T-helper 2 cell treated with Interferon-gamma antibody and Interleukin-4, amounts not matched to agents 5 μg/mL and 100 μg/mL, for 36 hours (primary cell): ENCODE measurements at regions not wholly inside any gene's neighbourhood (a gene's known extent, or its start where the extent isn't known, plus 50 kb on each side); places are given as distances from the start of the nearest gene placed in this dataset.

ENCODE experiments used
- DNase-seq: peaks from one replicate; pipeline ENCODE4 v3.0.0; 2021; ENCODE audit warnings: low spot score
- H3K27ac Mint-ChIP-seq: one replicate; pipeline ENCODE4 v1.8.0; 2021; ENCODE audit warnings: mild to moderate bottlenecking, mixed read lengths
- H3K27me3 Mint-ChIP-seq: one replicate; pipeline ENCODE4 v1.8.0; 2021; ENCODE audit warnings: low read depth, mixed read lengths
- H3K36me3 Mint-ChIP-seq: one replicate; pipeline ENCODE4 v1.8.0; 2021; ENCODE audit warnings: low read depth, mixed read lengths
- H3K4me1 Mint-ChIP-seq: one replicate; pipeline ENCODE4 v1.8.0; 2021; ENCODE audit warnings: low read depth, mixed read lengths
- H3K4me3 Mint-ChIP-seq: one replicate; pipeline ENCODE4 v1.8.0; 2022; ENCODE audit warnings: mild to moderate bottlenecking, moderate library complexity, mixed read lengths
- H3K9me3 Mint-ChIP-seq: one replicate; pipeline ENCODE4 v1.8.0; 2021; ENCODE audit warnings: mixed read lengths

DNA sequence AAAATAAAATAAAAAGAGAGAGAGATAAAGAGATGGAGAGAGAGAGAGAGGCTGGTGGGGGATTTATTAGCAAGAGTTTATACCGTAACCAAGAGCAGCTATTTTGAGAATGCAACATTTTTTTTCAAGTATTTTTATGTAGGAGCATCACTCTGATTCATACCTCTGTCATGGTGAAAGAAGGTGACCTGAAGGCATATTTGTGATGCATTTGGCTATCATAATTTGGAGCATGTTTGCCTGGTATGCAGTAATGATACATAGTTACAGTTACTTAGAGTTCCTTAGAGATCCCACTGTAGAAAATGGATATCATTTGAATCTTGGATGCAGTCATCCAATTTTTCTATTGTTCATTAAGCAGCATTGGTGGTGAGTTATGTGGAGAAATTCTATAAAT lies 1472.4 kb downstream of the SI start:
- DNase-seq: no peak
- no peaks in the 10 kb centered on the region for H3K27me3 Mint-ChIP-seq
- peaks cover 15% of the 10 kb centered on the region for H3K9me3 Mint-ChIP-seq
- no peak overlapping the region for H3K4me3 Mint-ChIP-seq
- no peaks in the 10 kb centered on the region for H3K36me3 Mint-ChIP-seq
- no peaks in the 10 kb centered on the region for H3K4me1 Mint-ChIP-seq
- H3K27ac Mint-ChIP-seq: no peak overlapping the region

DNA sequence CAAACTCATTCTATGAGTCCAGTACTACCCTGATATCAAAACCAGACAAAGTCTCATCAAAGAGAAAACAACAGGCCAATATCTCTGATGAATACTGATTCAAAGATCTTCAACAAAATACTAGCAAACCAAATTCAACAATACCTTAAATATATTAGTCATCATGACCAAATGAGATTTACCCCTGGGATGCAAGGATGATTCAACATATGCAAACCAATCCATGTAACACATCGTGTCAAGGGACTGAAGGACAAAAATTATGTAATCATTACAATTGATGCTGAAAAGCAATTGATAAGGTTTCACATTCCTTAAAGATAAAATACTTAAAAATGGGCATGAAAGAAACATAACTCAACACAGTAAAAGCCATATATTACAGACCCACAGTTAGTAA lies 1476.9 kb downstream of the SI start:
- no peaks in the 10 kb centered on the region for H3K36me3 Mint-ChIP-seq
- H3K4me3 Mint-ChIP-seq: no peak overlapping the region
- no peaks in the 10 kb centered on the region for H3K27me3 Mint-ChIP-seq
- no peak for DNase-seq
- peaks cover 27% of the 10 kb centered on the region for H3K9me3 Mint-ChIP-seq
- H3K4me1 Mint-ChIP-seq: no peaks in the 10 kb centered on the region
- no peak overlapping the region for H3K27ac Mint-ChIP-seq

DNA sequence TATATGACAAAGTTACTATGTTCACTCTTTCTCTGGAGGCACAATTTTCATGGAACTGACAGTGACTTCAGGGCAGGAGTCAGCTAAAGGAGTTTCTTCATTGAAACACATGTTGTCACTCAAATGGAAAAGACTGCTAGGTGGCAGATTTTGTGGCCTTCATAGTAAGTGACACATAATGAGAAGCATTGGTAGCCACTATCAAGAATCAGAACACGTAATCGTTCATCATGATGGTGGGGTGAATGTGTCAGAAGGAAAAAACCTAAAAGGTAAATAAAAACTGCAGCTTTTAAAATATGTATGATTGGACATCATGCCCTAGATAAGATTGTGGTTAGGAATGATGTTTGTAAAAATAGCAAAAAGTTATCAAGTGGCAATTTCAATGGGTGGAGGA lies 1491.0 kb downstream of the SI start:
- Mint-ChIP-seq H3K9me3 (peaks cover 18% of the 10 kb centered on the region), H3K27ac (no peak overlapping the region), H3K4me3 (no peak overlapping the region), H3K4me1 (no peaks in the 10 kb centered on the region), H3K27me3 (no peaks in the 10 kb centered on the region), H3K36me3 (no peaks in the 10 kb centered on the region)
- no peak for DNase-seq

DNA sequence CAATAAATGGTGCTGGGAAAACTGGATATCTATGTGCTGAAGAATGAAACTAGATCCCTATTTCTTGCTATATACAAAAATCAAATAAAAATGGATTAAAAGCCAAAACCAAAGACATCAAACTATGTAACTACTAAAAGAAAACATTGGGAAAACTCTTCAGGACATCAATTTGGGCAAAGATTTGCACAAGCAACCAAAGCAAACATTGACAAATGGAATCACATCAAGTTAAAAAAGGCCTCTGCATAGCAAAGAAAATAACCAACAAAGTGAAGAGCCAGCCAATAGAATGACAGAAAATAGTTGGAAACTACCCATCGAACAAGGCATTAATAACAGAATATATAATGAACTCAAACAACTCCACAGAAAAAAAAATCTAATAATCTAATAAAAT lies 1495.3 kb downstream of the SI start:
- H3K4me1 Mint-ChIP-seq: no peaks in the 10 kb centered on the region
- DNase-seq: no peak
- no peaks in the 10 kb centered on the region for H3K36me3 Mint-ChIP-seq
- no peak overlapping the region for H3K27ac Mint-ChIP-seq
- peaks cover 20% of the 10 kb centered on the region for H3K9me3 Mint-ChIP-seq
- no peaks in the 10 kb centered on the region for H3K27me3 Mint-ChIP-seq
- no peak overlapping the region for H3K4me3 Mint-ChIP-seq

DNA sequence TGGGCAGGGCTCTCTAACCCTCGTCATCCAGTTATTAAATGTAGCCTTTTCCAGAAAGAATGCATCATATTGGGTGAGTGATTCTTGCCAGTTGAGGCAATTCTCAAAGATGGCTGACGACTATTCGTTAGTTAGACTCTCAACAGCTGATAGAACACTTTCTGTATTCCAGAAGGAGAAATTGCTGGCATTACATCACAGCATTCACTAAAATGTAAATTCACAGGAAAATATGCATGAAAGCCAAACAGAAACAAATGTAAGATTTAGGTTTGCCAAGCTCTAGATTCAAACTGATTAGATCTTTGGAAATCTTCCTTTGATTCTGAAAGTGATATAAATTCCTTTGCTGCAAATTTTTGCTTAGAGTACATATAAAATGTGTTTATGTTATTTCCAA lies 1501.0 kb downstream of the SI start:
- no peaks in the 10 kb centered on the region for H3K27me3 Mint-ChIP-seq
- H3K36me3 Mint-ChIP-seq: no peaks in the 10 kb centered on the region
- DNase-seq: no peak
- H3K4me1 Mint-ChIP-seq: no peaks in the 10 kb centered on the region
- H3K4me3 Mint-ChIP-seq: no peak overlapping the region
- no peak overlapping the region for H3K27ac Mint-ChIP-seq
- H3K9me3 Mint-ChIP-seq: peaks cover 20% of the 10 kb centered on the region

DNA sequence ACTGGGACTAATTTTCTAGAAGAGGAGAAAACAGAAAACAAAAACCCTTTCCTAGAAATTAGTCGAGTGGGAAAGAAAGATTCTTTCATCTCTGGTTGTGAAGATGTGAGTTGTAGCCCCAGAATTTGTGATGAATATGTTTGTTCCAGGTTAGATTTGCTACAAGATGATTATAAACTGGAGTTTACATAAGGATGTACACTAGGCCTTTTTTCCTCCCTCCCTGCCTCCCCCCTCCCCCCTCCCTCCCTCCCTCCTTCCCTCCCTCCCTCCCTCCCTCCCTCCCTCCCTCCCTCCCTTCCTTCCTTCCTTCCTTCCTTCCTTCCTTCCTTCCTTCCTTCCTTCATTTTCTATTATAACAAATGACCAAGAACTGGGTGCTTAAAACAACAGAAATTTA lies 1502.0 kb downstream of the SI start:
- no peak overlapping the region for H3K4me3 Mint-ChIP-seq
- H3K4me1 Mint-ChIP-seq: no peaks in the 10 kb centered on the region
- H3K9me3 Mint-ChIP-seq: peaks cover 25% of the 10 kb centered on the region
- no peak for DNase-seq
- H3K27ac Mint-ChIP-seq: no peak overlapping the region
- H3K27me3 Mint-ChIP-seq: no peaks in the 10 kb centered on the region
- H3K36me3 Mint-ChIP-seq: no peaks in the 10 kb centered on the region

DNA sequence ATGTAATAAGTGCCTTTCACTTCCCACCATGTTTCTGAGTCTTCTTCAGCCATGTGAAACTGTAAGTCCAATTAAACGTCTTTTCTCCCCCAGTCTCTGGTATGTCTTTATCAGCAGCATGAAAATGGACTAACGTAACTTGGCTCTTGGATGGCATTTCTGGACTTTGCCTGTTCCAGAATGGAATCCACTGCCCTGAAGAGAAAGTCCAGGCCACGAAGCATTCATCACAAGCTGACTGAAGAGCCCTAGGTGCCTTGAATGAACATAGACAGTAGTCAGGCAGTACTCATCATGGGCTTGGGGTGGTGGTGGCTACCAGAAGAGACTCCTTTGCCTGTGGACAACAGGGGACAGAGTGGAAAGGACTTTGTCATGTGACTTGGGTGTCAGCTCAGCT lies 1505.0 kb downstream of the SI start:
- Mint-ChIP-seq H3K27me3 (no peaks in the 10 kb centered on the region), H3K4me3 (no peak overlapping the region), H3K36me3 (no peaks in the 10 kb centered on the region), H3K4me1 (no peaks in the 10 kb centered on the region), H3K27ac (no peak overlapping the region), H3K9me3 (peaks cover 29% of the 10 kb centered on the region)
- no peak for DNase-seq

DNA sequence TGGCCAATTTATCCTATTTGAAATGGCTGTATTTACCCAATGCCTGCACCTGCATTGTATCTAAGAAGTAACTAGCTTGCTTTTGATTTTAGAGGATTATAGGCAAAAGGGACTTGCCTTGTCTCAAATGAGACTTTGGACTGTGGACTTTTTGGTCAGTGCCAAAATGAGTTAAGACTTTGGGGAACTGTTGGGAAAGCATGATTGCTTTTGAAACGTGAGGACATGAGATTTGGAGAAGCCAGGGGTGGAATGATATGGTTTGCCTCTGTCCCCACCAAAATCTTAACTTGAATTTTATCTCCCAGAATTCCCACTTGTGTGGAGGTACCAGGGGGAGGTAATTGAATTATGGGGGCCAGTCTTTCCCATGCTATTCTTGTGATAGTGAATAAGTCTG lies 1505.4 kb downstream of the SI start:
- Mint-ChIP-seq H3K9me3 (peaks cover 29% of the 10 kb centered on the region), H3K4me1 (no peaks in the 10 kb centered on the region), H3K27me3 (no peaks in the 10 kb centered on the region), H3K27ac (no peak overlapping the region), H3K4me3 (no peak overlapping the region), H3K36me3 (no peaks in the 10 kb centered on the region)
- no peak for DNase-seq

DNA sequence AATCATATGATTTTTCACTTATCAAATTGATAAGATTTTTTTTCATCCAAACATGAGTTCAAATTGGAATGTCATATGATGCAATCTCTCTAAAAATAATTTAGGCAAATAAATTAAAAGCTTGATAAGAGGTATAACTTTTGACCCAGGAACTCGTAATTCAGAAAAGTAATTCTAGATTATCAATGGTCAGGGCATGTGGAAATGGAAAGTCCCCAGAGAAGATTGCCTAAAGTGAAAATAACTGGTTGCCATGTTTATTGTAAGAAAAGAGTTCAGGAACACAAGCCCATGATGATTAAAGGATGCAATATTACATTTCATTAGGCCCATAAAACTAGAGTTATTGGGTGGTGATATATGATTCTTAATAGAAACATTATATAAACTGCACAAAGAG lies 1514.8 kb downstream of the SI start:
- peaks cover 5% of the 10 kb centered on the region for H3K9me3 Mint-ChIP-seq
- H3K27ac Mint-ChIP-seq: no peak overlapping the region
- no peak for DNase-seq
- H3K36me3 Mint-ChIP-seq: no peaks in the 10 kb centered on the region
- H3K27me3 Mint-ChIP-seq: no peaks in the 10 kb centered on the region
- no peaks in the 10 kb centered on the region for H3K4me1 Mint-ChIP-seq
- no peak overlapping the region for H3K4me3 Mint-ChIP-seq

DNA sequence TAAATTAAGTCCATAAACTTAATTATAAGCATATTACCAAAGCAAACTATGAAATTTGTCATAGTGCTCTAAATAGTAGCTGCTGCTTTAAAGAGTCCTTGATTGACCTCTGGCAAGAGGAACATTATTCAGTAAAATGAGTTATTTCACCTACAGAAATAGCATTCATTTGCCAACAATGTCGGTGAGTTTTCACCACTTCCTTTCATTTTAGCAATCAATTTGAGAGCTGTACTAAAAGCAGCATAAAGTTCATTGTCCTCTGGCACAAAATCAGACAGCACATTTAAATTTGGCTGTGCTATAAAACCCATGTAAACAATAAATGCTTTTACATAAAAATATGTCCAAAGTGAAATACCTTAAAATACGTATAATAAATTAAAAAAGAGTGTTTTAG lies 1515.7 kb downstream of the SI start:
- H3K27ac Mint-ChIP-seq: no peak overlapping the region
- no peaks in the 10 kb centered on the region for H3K4me1 Mint-ChIP-seq
- H3K36me3 Mint-ChIP-seq: no peaks in the 10 kb centered on the region
- DNase-seq: no peak
- H3K27me3 Mint-ChIP-seq: no peaks in the 10 kb centered on the region
- no peak overlapping the region for H3K4me3 Mint-ChIP-seq
- H3K9me3 Mint-ChIP-seq: peaks cover 5% of the 10 kb centered on the region

DNA sequence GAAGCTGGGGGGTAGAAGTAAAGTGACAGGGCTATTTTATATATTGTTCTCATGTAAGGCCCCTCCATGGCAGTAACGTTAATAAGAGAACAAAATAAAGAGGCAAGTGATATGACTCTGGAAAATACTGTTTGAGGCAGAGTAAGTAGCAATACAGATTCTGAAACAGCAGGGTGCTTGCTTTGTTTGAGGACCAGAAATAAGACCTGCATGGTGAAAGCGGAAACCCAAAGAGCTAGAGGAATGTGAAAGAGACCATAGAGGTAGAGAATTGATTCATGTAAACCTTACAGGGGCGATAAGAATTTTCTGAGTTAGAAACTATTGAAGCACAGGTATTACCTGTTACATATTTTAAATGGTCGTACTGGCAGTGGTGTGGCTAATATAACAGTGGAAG lies 1517.1 kb downstream of the SI start:
- no peaks in the 10 kb centered on the region for H3K27me3 Mint-ChIP-seq
- H3K36me3 Mint-ChIP-seq: no peaks in the 10 kb centered on the region
- H3K9me3 Mint-ChIP-seq: peaks cover 5% of the 10 kb centered on the region
- no peak overlapping the region for H3K27ac Mint-ChIP-seq
- DNase-seq: no peak
- H3K4me1 Mint-ChIP-seq: no peaks in the 10 kb centered on the region
- H3K4me3 Mint-ChIP-seq: no peak overlapping the region

DNA sequence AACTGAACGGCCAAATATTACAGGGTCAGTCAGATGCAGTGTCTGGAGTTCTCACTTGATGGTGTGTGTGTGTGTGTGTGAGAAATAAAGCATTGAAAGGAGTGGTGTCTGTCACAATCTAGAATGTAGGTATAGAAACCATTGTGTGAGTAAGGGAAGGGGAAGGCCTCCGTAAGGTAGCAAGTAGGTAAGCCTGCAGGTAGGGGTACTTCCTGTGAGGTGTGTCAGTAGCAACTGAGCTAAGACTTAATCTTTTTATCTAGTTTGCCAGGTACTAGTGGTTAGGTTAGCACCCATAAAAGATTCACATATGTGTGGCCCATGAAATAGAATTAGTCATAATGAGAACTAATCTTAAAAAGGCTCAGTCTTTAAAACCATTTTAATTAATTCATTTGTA lies 1517.8 kb downstream of the SI start:
- Mint-ChIP-seq H3K27me3 (no peaks in the 10 kb centered on the region), H3K27ac (no peak overlapping the region), H3K9me3 (peaks cover 5% of the 10 kb centered on the region), H3K36me3 (no peaks in the 10 kb centered on the region), H3K4me3 (no peak overlapping the region), H3K4me1 (no peaks in the 10 kb centered on the region)
- no peak for DNase-seq

DNA sequence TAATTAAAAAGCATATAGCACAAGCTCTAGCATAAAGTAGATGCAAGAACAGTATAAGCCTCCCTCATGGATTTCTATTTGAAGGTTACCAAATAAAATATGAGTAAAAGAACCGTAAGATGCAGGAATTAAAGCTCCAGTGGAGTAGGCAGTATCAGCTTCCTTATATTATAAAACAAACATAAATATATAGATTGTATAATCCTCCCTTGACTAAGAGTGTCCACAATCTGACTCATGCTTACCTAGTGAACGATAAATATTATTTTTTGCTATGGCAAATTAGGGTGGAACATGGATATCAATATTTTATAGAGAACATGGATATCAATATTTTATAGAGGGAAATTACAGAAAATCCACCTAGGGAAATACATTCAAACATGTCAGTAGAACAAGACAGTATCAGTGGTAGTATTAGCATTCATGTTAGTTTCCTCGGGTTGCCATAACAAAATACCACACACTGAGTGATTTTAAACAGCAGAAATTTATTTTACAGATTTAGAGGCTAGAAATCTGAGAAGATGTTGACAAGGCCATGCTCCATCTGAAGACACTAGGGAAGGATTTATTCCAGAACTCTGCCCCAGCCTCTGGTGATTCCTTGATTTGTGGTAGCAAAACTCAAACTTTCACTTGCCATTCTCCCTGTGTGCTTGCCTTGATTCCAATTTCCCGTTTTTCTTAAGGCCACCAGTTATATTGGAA lies 1521.3 kb downstream of the SI start:
- Mint-ChIP-seq H3K4me3 (no peak overlapping the region), H3K9me3 (peaks cover 6% of the 10 kb centered on the region)

DNA sequence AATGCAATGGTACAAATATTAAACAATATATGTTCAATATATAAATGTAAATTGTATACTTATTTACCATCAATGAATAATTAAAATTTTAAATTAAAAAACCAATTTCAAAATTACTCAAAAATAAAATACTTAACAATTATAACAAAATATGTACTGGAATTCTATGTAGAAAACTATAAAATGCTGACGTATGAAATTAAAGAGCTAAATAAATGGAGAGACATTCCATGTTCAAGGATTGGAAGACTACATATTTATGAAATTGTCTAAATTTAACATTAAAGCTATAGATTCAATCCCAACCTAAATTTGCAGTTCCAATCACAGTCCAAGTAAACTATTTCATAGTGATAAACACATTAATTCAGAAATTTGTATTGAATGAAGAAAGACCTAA lies 1522.4 kb downstream of the SI start:
- Mint-ChIP-seq H3K4me1 (no peaks in the 10 kb centered on the region), H3K36me3 (no peaks in the 10 kb centered on the region), H3K27ac (no peak overlapping the region), H3K4me3 (no peak overlapping the region), H3K9me3 (peaks cover 14% of the 10 kb centered on the region), H3K27me3 (no peaks in the 10 kb centered on the region)
- DNase-seq: no peak

More for the DNA sequence above, 1521.3 kb downstream of the SI start:
- Mint-ChIP-seq H3K27me3 (no peaks in the 10 kb centered on the region), H3K27ac (no peak overlapping the region), H3K4me1 (no peaks in the 10 kb centered on the region), H3K36me3 (no peaks in the 10 kb centered on the region)
- no peak for DNase-seq

DNA sequence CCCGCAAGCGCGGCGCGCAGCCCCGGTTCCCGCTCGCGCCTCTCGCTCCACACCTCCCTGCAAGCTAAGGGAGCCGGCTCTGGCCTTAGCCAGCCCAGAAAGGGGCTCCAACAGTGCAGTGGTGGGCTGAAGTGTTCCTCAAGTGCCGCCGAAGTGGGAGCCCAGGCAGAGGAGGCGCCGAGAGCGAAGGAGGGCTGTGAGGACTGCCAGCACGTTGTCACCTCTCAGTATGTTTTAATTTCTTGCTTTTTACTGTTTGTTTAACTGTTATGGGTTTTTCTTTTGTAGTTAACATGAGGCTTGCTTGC lies 1525.7 kb downstream of the SI start:
- Mint-ChIP-seq H3K27me3 (no peaks in the 10 kb centered on the region), H3K27ac (no peak overlapping the region)
- DNase-seq: no peak

More for the DNA sequence above, 1525.7 kb downstream of the SI start:
- Mint-ChIP-seq H3K36me3 (no peaks in the 10 kb centered on the region), H3K4me1 (no peaks in the 10 kb centered on the region), H3K9me3 (peaks cover 24% of the 10 kb centered on the region), H3K4me3 (no peak overlapping the region)
